ENCODE measurements at regions not wholly inside any gene's neighbourhood (a gene's known extent, or its start where the extent isn't known, plus 50 kb on each side); places are given as distances from the start of the nearest gene placed in this dataset.

DNA sequence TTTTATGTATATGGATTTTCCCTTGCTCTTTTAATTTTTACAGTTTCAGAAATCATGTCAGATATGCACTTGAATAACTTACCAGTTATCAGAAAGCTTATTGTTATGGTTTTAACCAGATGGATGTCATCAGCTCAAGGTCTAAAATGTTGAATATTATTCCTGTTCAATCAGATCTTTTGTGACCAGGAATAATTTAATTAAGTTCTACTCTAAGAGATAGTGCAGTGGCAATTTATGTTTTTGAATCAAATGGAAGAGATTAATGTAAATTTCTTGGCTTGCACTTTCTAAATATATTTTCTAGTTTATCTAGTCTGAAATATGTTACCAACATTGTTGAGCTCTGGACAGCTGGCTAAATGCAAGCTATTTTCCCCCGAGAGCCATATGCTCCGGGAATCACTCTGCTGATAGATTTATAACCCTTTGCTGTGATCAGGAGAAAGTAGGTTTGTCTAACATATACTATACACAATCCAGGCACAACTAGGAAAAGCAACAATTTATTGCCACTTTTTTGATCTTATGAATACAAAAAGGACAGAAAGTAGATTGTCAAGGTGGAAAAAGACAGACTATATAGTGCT, 76.8 kb upstream of the CD96 start:
- no peak for TF ChIP-seq POLR2AphosphoS5 (IDR thresholded peaks at IDR 0.05; ENCODE audit: low read depth, low read length)
- TF ChIP-seq, protein P1, sequence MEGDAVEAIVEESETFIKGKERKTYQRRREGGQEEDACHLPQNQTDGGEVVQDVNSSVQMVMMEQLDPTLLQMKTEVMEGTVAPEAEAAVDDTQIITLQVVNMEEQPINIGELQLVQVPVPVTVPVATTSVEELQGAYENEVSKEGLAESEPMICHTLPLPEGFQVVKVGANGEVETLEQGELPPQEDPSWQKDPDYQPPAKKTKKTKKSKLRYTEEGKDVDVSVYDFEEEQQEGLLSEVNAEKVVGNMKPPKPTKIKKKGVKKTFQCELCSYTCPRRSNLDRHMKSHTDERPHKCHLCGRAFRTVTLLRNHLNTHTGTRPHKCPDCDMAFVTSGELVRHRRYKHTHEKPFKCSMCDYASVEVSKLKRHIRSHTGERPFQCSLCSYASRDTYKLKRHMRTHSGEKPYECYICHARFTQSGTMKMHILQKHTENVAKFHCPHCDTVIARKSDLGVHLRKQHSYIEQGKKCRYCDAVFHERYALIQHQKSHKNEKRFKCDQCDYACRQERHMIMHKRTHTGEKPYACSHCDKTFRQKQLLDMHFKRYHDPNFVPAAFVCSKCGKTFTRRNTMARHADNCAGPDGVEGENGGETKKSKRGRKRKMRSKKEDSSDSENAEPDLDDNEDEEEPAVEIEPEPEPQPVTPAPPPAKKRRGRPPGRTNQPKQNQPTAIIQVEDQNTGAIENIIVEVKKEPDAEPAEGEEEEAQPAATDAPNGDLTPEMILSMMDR (IDR thresholded peaks at IDR 0.05): no peak

Data from Panc1 (cell line).